H9 (cell line): ENCODE measurements at regions not wholly inside any gene's neighbourhood (a gene's known extent, or its start where the extent isn't known, plus 50 kb on each side); places are given as distances from the start of the nearest gene placed in this dataset.

Experiments used
- DNase-seq: peaks from one replicate; pipeline ENCODE4 v3.0.0-alpha.2; 2017
- H2AFZ ChIP-seq: one replicate; pipeline ENCODE4 v1.6.1; 2013; ENCODE audit warnings: mild to moderate bottlenecking, low read length, control low read depth, moderate library complexity
- H2AK5ac ChIP-seq: 2 replicates; pipeline ENCODE4 v1.6.1; 2013; ENCODE audit warnings: low read length, control low read depth, mixed read lengths; ENCODE audit not compliant: insufficient read length
- H2BK120ac ChIP-seq: one replicate; pipeline ENCODE4 v1.6.1; 2013; ENCODE audit warnings: low read depth, mild to moderate bottlenecking, low read length, control low read depth, inconsistent platforms; ENCODE audit not compliant: poor library complexity, severe bottlenecking
- H2BK12ac ChIP-seq: 2 replicates; pipeline ENCODE4 v1.6.1; 2013; ENCODE audit warnings: low read length, control low read depth, mixed read lengths, low read depth; ENCODE audit not compliant: insufficient read length
- H2BK15ac ChIP-seq: 2 replicates; pipeline ENCODE4 v1.6.1; 2013; ENCODE audit warnings: low read depth, low read length, control low read depth
- H2BK20ac ChIP-seq: one replicate; pipeline ENCODE4 v1.6.1; 2013; ENCODE audit warnings: low read depth, mild to moderate bottlenecking, low read length, control low read depth, inconsistent platforms; ENCODE audit not compliant: poor library complexity, severe bottlenecking
- H2BK5ac ChIP-seq: 2 replicates; pipeline ENCODE4 v1.6.1; 2013; ENCODE audit warnings: low read length, control low read depth, mixed read lengths; ENCODE audit not compliant: insufficient read length
- H3K14ac ChIP-seq: 2 replicates; pipeline ENCODE4 v1.6.1; 2013; ENCODE audit warnings: low read length, control low read depth; ENCODE audit not compliant: insufficient read depth
- H3K18ac ChIP-seq: 2 replicates; pipeline ENCODE4 v1.6.1; 2013; ENCODE audit warnings: low read depth, mild to moderate bottlenecking, mixed read lengths, low read length, control low read depth; ENCODE audit not compliant: insufficient read length
- H3K23ac ChIP-seq: 2 replicates; pipeline ENCODE4 v1.6.1; 2013; ENCODE audit warnings: low read length, control low read depth, mixed read lengths, low read depth; ENCODE audit not compliant: insufficient read length
- H3K23me2 ChIP-seq: 2 replicates; pipeline ENCODE4 v1.6.1; 2013; ENCODE audit warnings: low read depth, mild to moderate bottlenecking, mixed read lengths, low read length, control low read depth; ENCODE audit not compliant: insufficient read length, poor library complexity, severe bottlenecking
- H3K27ac ChIP-seq: 2 replicates; pipeline ENCODE4 v1.5.1; 2013; ENCODE audit warnings: low read length, control low read depth, mixed read lengths, low read depth; ENCODE audit not compliant: insufficient read length
- H3K27me3 ChIP-seq: 2 replicates; pipeline ENCODE4 v1.6.1; 2013; ENCODE audit warnings: low read length, control low read depth, inconsistent platforms; ENCODE audit not compliant: insufficient read depth
- H3K4ac ChIP-seq: 2 replicates; pipeline ENCODE4 v1.6.1; 2013; ENCODE audit warnings: low read depth, mild to moderate bottlenecking, control low read depth, inconsistent platforms, low read length, moderate library complexity
- H3K4me1 ChIP-seq: 2 replicates; pipeline ENCODE4 v1.6.1; 2013; ENCODE audit warnings: low read length, control low read depth, inconsistent platforms; ENCODE audit not compliant: insufficient read depth
- H3K4me2 ChIP-seq: 2 replicates; pipeline ENCODE4 v1.6.1; 2013; ENCODE audit warnings: low read length, control low read depth, mixed read lengths; ENCODE audit not compliant: insufficient read length, insufficient read depth
- H3K56ac ChIP-seq: 2 replicates; pipeline ENCODE4 v1.6.1; 2013; ENCODE audit warnings: low read depth, mild to moderate bottlenecking, mixed read lengths, low read length, control low read depth; ENCODE audit not compliant: insufficient read length
- H3K79me1 ChIP-seq: 2 replicates; pipeline ENCODE4 v1.6.1; 2013; ENCODE audit warnings: low read depth, mild to moderate bottlenecking, moderate library complexity, low read length, control low read depth, inconsistent platforms; ENCODE audit not compliant: insufficient read depth, poor library complexity, severe bottlenecking
- H3K79me2 ChIP-seq: 2 replicates; pipeline ENCODE4 v1.6.1; 2013; ENCODE audit warnings: low read length, control low read depth, inconsistent platforms; ENCODE audit not compliant: insufficient read depth
- H3K9ac ChIP-seq: 2 replicates; pipeline ENCODE4 v1.6.1; 2013; ENCODE audit warnings: low read length, control low read depth, mixed read lengths; ENCODE audit not compliant: insufficient read length; ENCODE audit errors: extremely low read depth
- H3K9me3 ChIP-seq: one replicate; pipeline ENCODE4 v1.6.1; 2013; ENCODE audit warnings: low read depth, low read length, inconsistent platforms; ENCODE audit not compliant: control insufficient read depth
- H3T11ph ChIP-seq: one replicate; pipeline ENCODE4 v1.6.1; 2013; ENCODE audit warnings: mild to moderate bottlenecking, low read length, control low read depth, inconsistent platforms
- H4K20me1 ChIP-seq: one replicate; pipeline ENCODE4 v1.6.1; 2013; ENCODE audit not compliant: control insufficient read depth, insufficient read length, insufficient read depth
- H4K5ac ChIP-seq: 2 replicates; pipeline ENCODE4 v1.6.1; 2013; ENCODE audit warnings: low read depth, mild to moderate bottlenecking, mixed read lengths, low read length, control low read depth; ENCODE audit not compliant: insufficient read length
- H4K8ac ChIP-seq: replicated peaks from 2 replicates; pipeline ENCODE4 v1.6.1; 2013; ENCODE audit warnings: low read length, control low read depth, mixed read lengths, low read depth; ENCODE audit not compliant: insufficient read length
- H4K91ac ChIP-seq: 2 replicates; pipeline ENCODE4 v1.6.1; 2013; ENCODE audit warnings: low read depth, mild to moderate bottlenecking, moderate library complexity, mixed read lengths, low read length, control low read depth; ENCODE audit not compliant: insufficient read length
- H3K27ac Mint-ChIP-seq, 3 experiments: 2 replicates in 2 of 3; 3 replicates in 1 of 3; pipeline ENCODE4 v1.8.0; 2020 to 2021; ENCODE audit warnings: mixed read lengths in 3 of 3, mild to moderate bottlenecking in 1 of 3, moderate library complexity in 1 of 3
- H3K27me3 Mint-ChIP-seq: 2 replicates; pipeline ENCODE4 v1.8.0; 2021; ENCODE audit warnings: low read depth, mild to moderate bottlenecking, moderate library complexity, mixed read lengths
- H3K36me3 Mint-ChIP-seq, 3 experiments: 2 replicates in 2 of 3; 3 replicates in 1 of 3; pipeline ENCODE4 v1.8.0; 2020 to 2021; ENCODE audit warnings: low read depth in 3 of 3, mixed read lengths in 3 of 3; ENCODE audit not compliant: insufficient read depth in 1 of 3
- H3K4me1 Mint-ChIP-seq, 2 experiments: 2 replicates each; pipeline ENCODE4 v1.8.0; 2020; ENCODE audit warnings: mixed read lengths in 2 of 2
- H3K4me3 Mint-ChIP-seq, 2 experiments: 2 replicates in 1 of 2; 3 replicates in 1 of 2; pipeline ENCODE4 v1.8.0; 2020 to 2021; ENCODE audit warnings: mild to moderate bottlenecking in 2 of 2, mixed read lengths in 2 of 2, moderate library complexity in 1 of 2
- H3K9me3 Mint-ChIP-seq, 2 experiments: 2 replicates in 1 of 2; 3 replicates in 1 of 2; pipeline ENCODE4 v1.8.0; 2020; ENCODE audit warnings: mild to moderate bottlenecking in 2 of 2, mixed read lengths in 2 of 2, moderate library complexity in 1 of 2
- WGBS: extraction: QIAGEN DNeasy Blood & Tissue Kit; methylation state at CpG from one replicate; pipeline ENCODE4 v1.1.7; 2013; ENCODE audit warnings: missing lambda C conversion rate, low lambda C conversion rate, mixed read lengths; ENCODE audit not compliant: insufficient read length; ENCODE audit errors: extremely low coverage; 5-methylcytosine and 5-hydroxymethylcytosine counted together
- TF ChIP-seq, protein P1 (sequence below): fragments of 200-600 bp; sonication (generic); conservative IDR thresholded peaks from 3 replicates; pipeline ENCODE4 v1.8.0; 2021; ENCODE audit warnings: antibody characterized with exemption, mild to moderate bottlenecking

DNA sequence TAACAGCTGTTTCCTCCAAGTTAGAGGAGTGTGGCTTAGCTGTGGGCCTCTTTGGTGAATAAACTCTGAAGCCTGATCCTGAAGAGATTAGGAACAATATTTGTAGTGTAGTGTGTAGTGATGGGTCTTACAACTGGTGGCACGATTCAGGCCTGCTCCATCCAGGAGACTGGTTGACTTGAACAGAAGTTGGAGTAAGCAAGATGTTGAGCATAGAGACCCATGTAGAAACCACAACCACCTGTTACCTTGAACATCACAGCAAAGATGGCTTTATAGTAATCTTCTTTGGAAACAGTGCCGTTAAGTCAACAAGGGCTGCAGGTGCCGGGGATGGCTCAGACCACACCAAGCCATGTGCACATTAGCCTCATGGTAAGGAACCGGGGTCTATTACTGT, 74.2 kb upstream of the RASGRP1 start:
- Histone ChIP-seq H3K23me2 (no peaks in the 10 kb centered on the region), H2BK15ac (no peak overlapping the region), H3K14ac (no peak overlapping the region), H3K56ac (no peak overlapping the region), H3K27me3 (no peaks in the 10 kb centered on the region), H2AFZ (no peak overlapping the region), H4K91ac (no peak overlapping the region), H3K79me2 (no peaks in the 10 kb centered on the region), H3K4ac (no peak overlapping the region), H3T11ph (no peak overlapping the region), H2BK20ac (no peak overlapping the region), H3K9me3 (no peaks in the 10 kb centered on the region), H3K9ac (no peak overlapping the region), H4K5ac (no peak overlapping the region), H2BK5ac (no peak overlapping the region), H3K23ac (no peak overlapping the region), H3K18ac (no peak overlapping the region), H2BK12ac (no peak overlapping the region), H4K8ac (no peak overlapping the region), H3K27ac (no peak overlapping the region), H2AK5ac (no peak overlapping the region), H2BK120ac (no peak overlapping the region), H3K4me2 (no peak overlapping the region), H3K79me1 (no peaks in the 10 kb centered on the region), H3K4me1 (no peaks in the 10 kb centered on the region), H4K20me1 (no peaks in the 10 kb centered on the region)
- no CpG with 5 or more reads among the region's 4 CpGs for WGBS
- no peak for DNase-seq
- peaks cover 4 to 9% of the 10 kb centered on the region in 2 experiments; a peak in 2 of 4 replicates for H3K4me1 Mint-ChIP-seq
- no peak overlapping the region for H3K4me3 Mint-ChIP-seq
- H3K27ac Mint-ChIP-seq: no peak overlapping the region
- no peaks in the 10 kb centered on the region; a peak in 1 of 5 replicates for H3K9me3 Mint-ChIP-seq
- H3K36me3 Mint-ChIP-seq: no peaks in the 10 kb centered on the region
- TF ChIP-seq, protein P1, sequence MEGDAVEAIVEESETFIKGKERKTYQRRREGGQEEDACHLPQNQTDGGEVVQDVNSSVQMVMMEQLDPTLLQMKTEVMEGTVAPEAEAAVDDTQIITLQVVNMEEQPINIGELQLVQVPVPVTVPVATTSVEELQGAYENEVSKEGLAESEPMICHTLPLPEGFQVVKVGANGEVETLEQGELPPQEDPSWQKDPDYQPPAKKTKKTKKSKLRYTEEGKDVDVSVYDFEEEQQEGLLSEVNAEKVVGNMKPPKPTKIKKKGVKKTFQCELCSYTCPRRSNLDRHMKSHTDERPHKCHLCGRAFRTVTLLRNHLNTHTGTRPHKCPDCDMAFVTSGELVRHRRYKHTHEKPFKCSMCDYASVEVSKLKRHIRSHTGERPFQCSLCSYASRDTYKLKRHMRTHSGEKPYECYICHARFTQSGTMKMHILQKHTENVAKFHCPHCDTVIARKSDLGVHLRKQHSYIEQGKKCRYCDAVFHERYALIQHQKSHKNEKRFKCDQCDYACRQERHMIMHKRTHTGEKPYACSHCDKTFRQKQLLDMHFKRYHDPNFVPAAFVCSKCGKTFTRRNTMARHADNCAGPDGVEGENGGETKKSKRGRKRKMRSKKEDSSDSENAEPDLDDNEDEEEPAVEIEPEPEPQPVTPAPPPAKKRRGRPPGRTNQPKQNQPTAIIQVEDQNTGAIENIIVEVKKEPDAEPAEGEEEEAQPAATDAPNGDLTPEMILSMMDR: no peak
- H3K27me3 Mint-ChIP-seq: peaks cover 28% of the 10 kb centered on the region
